ENCODE measurements at regions not wholly inside any gene's neighbourhood (a gene's known extent, or its start where the extent isn't known, plus 50 kb on each side); places are given as distances from the start of the nearest gene placed in this dataset.

- no peak for DNase-seq
Measured at GRCh38 chr14:83798421-83798820, 1731.5 kb upstream of the FLRT2 start.

GRCh38 chr14:83799233-83799632, 1730.7 kb upstream of the FLRT2 start:
- no peak for DNase-seq

- no peak for DNase-seq
Measured at GRCh38 chr14:83814896-83815295, 1715.0 kb upstream of the FLRT2 start.

- DNase-seq: peak; percentile 3
Measured at GRCh38 chr14:83816761-83817160, 1713.2 kb upstream of the FLRT2 start.

- DNase-seq: no peak
Measured at GRCh38 chr14:83825843-83826242, 1704.1 kb upstream of the FLRT2 start.

GRCh38 chr14:83826838-83827237, 1703.1 kb upstream of the FLRT2 start:
- DNase-seq: peak; percentile 3

GRCh38 chr14:83827383-83827782, 1702.6 kb upstream of the FLRT2 start:
- DNase-seq: no peak

GRCh38 chr14:83828406-83828805, 1701.5 kb upstream of the FLRT2 start:
- no peak for DNase-seq

GRCh38 chr14:83830316-83830715, 1699.6 kb upstream of the FLRT2 start:
- DNase-seq: no peak

- DNase-seq: no peak
Measured at GRCh38 chr14:83838226-83838625, 1691.7 kb upstream of the FLRT2 start.

GRCh38 chr14:83842547-83842946, 1687.4 kb upstream of the FLRT2 start:
- DNase-seq: no peak

GRCh38 chr14:83847102-83847501, 1682.8 kb upstream of the FLRT2 start:
- no peak for DNase-seq

GRCh38 chr14:83850092-83850491, 1679.9 kb upstream of the FLRT2 start:
- no peak for DNase-seq

GRCh38 chr14:83856334-83856733, 1673.6 kb upstream of the FLRT2 start:
- DNase-seq: no peak

- DNase-seq: no peak
Measured at GRCh38 chr14:83860631-83861155, 1669.3 kb upstream of the FLRT2 start.

- DNase-seq: no peak
Measured at GRCh38 chr14:83863042-83863774, 1666.7 kb upstream of the FLRT2 start.

- DNase-seq: no peak
Measured at GRCh38 chr14:83864106-83864505, 1665.8 kb upstream of the FLRT2 start.

- DNase-seq: no peak
Measured at GRCh38 chr14:83867566-83868225, 1662.2 kb upstream of the FLRT2 start.

GRCh38 chr14:83870546-83871270, 1659.2 kb upstream of the FLRT2 start:
- no peak for DNase-seq

GRCh38 chr14:83873669-83874068, 1656.3 kb upstream of the FLRT2 start:
- DNase-seq: no peak

GRCh38 chr14:83874662-83875061, 1655.3 kb upstream of the FLRT2 start:
- no peak for DNase-seq

- no peak for DNase-seq
Measured at GRCh38 chr14:83883732-83884131, 1646.2 kb upstream of the FLRT2 start.

- no peak for DNase-seq
Measured at GRCh38 chr14:83885837-83886293, 1644.1 kb upstream of the FLRT2 start.

- DNase-seq: no peak
Measured at GRCh38 chr14:83887866-83888265, 1642.1 kb upstream of the FLRT2 start.
